GM18870 (cell line): ENCODE measurements at regions not wholly inside any gene's neighbourhood (a gene's known extent, or its start where the extent isn't known, plus 50 kb on each side); places are given as distances from the start of the nearest gene placed in this dataset.
"Not testable (repeated sequence)": the region's sequence is repeated elsewhere in the genome, so short reads cannot be mapped to it uniquely, and the experiment has no call there.

ENCODE experiments used
- ATAC-seq: cut with Tn5 transposase; IDR thresholded peaks from one replicate; pipeline ENCODE4 v1.9.1; 2021; ENCODE audit warnings: moderate library complexity; ENCODE audit not compliant: unreplicated experiment

DNA sequence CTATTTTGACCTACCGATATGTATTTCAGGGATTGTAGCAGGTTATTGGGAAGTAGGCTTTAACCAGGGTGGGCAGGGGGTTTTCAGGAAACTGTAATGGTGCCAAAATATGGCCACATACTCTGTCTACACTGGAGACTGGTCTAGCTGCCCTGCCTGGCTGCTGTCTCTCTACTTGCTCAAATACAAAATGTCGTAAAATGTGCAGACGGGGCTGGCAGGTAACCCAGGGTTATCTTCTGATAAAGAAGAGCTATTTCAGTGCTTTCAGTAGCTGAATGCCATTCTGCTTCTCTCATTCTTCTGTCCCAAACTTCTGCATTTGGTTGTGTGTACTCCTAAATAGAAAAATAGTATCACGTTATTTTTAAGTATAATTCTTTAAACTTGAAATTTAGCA, 616.2 kb downstream of the EPM2A start:
- ATAC-seq = no peak

DNA sequence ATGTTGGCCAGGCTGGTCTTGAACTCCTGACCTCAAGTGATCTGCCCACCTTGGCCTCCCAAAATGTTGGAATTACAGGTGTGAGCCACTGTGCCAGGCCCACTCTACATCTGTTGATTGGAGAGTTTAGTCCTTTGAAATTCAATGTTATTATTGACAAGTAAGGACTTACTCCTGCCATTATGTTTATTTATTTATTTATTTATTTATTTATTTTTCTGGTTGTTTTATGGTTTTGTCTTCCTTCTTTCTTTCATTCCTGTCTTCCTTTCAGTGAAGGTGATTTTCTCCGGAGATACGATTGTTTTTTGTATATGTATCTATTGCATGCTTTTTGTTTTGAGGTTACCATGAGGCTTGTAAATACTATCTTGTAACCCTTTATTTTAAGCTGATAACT, 602.6 kb downstream of the EPM2A start:
- no peak for ATAC-seq

DNA sequence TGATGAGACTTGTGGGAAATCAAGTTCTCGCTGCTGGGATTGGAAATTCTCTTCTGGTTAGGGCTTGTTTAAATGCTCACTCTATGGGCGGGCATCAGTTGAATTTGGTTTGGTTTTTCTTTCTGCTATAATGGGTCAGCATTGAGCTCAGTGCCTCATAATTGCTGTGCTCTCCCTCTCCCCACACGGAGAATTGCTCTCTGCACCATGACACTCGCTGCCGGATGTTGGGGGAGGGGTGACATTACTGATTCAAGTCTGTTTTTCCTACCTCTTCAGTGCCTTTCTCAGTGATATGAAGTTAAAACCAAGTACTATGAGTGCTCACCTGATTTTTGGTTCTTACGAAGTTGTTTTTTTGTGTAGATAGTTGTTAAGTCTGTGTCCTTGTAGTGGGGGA, 599.6 kb downstream of the EPM2A start:
- ATAC-seq = no peak

DNA sequence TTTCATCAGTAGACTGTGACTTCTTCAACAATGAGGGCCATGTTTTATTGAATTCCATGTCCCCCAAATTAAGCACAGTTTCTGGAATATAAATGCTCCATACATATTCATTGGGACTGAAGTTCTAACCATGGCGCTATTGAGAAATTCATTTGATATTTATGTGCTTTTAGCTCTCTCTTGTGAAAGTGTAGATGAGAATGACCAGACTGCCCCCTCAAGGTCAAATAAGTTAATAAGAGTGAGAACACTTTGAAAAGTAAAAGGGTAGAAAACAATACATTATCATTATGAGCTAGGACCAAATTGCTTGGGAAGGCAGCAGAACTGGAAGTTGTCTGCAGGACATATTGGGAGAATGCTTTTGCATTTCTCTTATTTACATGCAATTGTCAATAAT, 597.9 kb downstream of the EPM2A start:
- no peak for ATAC-seq

DNA sequence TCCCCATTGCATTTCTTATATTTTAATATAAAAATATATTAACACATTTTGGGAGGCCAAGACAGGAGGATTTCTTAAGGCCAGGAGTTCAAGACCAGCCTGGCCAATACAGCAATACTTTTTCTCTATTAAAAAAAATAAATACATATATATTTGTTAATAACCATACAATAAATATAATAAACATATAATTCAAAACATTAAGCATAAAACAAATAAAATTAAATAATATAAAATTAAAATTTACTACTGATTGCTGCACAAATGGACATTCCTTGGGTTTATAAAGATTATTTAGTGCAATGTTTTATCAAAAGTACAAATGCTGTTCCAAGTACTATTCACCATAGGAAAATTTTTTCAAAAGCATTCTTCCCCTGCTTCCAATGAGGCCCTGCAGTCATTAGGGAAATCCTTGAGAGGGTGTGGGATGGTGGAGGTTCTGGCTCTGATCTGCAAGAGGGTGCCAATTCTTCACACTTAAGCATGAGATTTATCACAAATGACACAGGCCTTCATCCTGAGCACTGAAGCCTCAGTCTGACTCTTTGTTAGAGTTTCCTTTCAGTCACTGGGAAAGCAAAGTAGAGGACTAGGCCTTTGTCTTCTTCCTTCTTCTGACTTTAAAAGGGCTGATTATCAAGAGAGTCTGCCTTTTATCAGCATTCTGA, 596.7 kb downstream of the EPM2A start:
- ATAC-seq = no peak

DNA sequence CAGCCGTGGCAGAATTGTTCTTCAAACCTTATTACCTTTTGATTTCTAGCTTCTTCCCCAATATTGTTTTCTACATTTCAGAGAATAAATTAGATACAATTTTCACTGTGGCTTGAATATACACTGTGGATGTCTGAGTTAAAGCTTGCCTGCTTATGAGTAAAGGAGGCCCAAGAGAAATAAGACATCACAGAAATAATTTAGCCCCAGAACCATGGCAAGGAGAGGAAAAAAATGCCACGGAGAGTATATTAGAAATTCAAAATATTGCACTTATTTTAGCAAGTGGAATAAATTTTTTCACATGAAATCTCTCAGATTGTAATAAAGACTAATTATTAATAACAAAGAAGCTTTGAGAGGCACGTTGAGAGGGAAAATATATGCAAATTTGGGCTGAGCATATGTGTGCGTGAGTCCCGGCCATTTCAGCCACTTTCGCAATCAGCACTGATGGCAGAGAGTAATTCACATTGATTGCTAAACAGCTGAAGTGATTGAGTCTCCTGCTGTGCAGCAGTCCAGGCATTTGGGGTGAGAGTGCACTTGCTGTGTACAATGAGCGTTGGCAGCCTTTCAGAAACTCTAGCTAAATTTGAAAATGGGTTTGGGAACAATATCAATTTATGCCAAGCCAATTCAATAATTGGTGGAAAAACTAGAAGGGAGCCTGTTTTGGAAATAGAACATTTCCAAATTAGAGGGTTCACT, 596.0 kb downstream of the EPM2A start:
- no peak for ATAC-seq

DNA sequence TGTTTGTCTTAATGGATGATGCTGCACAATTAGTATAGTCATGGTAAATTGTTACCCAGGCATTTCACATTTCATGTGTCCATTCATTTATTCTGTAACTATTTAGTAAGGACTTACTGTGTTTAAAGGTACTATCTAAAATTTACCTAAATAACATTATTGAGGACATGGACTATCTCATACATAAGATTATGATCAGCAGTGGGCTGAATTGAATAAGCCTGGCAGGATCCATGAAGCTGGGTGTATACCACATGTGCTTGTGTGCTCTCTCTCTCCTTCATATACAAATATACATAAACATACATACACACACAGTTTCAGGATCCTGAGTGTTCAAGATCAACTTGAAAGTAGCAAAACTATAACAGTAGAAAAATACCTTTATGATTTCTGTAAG, 595.4 kb downstream of the EPM2A start:
- no peak for ATAC-seq

DNA sequence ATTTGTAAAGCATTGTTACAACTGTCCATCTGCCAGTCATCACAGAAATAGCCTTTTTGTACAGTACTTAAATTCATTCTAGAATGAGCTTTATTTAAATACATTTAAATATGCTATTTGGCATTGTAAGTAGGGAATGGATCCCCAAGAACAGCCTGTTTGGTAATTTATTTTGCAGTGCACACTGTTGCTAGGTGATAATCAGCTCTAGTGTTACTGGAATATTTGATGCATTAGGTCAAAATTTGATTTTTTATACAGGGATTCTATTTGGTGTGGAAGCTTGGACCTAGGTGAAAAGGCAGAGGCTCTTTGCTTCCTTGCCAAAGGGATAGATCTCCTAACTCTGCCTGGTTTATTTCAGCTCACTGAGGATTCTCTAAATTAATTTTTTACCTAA, 593.7 kb downstream of the EPM2A start:
- ATAC-seq = no peak

DNA sequence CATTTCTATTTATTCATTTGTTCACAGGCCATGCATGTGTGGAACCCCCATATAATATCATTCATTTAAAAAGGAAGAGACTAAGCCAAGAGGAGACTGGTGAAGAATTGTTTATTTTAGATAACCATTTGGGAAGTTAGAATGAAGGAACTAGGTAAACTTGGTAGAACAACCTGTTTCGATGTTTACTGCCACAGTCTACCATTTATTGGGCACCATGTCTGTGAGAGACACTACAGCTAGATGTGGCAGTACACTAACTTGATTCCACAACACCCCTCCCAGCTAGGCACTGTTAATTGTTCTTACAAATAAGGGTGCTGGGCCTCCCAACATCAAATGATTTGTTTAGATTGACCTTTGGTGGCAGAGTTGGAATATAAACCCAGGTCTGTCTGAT, 592.4 kb downstream of the EPM2A start:
- ATAC-seq = no peak

DNA sequence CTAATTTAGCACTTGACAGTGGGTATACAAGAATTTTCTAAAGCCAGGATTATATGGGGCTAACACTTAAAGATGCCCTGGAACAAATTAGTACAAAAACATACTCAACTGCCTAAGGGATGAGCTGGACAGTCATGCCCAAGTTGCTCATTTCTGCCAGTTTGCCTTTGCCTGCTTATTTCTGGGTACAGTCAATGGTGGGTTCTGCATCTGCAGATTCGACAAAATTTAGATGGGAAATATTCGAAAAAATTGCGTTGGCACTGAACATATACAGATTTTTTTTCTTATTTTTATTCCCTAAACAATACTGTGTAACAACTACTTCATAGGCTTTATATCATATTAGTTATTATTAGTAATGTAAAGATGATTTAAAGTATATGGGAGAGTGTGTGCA, 591.9 kb downstream of the EPM2A start:
- no peak for ATAC-seq

DNA sequence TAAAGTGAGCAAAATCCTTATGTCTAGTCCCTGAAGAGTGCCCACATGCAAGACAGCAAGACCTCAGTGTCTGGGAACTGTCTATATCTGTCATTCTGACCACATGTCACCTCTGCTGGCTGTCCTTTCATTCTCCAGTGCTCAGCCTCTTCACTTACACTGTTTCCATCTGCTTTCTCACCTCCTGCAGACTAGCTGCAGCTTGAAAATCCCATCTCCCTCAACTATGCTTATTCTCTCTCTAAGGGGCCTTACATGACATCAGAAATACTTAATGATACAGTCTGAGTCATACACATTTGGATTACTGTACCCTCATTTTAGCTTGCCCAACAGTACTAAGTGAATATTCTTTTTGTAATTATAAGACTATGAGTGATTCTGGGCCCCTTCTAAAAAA, 587.8 kb downstream of the EPM2A start:
- no peak for ATAC-seq

DNA sequence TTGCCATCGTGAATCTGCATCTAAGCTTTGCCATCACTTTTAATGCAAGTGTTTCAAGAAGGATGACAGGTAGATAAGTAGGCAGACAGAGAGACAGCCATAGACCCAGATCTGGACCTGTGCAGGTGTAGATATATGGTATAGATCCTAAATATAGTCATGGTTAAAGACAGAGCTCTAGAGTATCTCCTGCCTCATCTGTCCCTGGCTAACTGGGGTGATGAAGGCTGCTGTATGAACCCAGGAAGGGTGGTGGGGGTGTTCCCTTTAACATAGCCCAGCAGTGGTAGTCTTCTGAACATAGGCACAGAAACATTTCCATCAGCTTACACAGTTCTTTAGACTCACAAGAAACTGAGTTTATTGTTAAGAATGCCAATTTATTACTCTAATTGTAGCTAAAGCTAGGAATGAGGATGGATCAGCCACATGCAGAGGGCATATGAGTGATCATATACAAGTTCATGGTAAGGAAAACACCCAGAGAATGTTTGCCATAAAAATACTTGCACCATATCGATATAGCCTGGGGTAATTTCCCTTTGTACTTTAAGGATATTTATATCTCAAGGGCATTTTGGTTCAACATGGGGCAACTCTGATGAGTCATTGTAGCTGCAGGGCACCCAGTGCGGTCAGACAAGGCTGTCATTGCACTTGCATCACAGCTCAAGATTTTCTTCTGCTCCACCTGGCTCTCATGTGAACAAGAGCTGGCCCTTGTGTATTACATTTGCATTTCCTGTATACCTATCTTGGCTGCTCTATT, 587.2 kb downstream of the EPM2A start:
- ATAC-seq = peak; percentile 79

DNA sequence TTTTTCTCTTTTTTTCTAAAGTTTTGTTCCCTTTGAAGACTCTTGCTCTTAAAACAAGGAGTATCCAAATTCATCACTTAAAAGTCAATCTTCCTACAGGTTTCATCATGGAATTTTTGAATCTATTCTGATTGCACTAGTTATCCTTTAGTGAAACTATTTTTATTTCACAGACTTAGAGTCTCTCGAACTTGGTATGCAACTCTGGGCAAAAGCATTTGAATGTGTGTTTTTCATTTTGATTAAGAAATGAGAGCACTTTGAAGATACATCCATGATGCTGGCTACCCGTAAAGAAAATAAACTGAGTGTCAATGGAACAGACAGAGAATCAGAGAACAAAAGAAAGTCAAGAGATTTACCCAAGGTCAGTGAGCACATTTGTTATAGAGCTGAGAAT, 586.5 kb downstream of the EPM2A start:
- ATAC-seq = no peak

DNA sequence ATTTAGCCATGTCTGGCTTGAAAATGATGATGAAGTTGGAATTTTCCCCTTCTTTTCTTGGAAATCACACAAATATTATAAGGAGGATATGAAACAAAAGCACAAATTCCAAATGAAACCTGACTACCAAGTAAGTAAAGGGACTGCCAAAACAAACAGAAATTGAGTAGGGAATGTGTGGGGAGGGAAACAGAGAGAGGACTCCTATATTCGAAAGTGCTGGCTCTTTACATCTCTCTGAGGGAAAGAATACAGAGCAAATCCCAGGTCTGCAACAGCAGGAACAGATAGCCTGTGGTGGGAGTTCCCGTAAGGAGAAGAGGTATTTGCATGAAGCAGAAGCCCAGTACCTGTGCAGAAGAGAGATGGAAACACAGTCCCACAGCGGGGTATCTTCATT, 583.7 kb downstream of the EPM2A start:
- no peak for ATAC-seq

DNA sequence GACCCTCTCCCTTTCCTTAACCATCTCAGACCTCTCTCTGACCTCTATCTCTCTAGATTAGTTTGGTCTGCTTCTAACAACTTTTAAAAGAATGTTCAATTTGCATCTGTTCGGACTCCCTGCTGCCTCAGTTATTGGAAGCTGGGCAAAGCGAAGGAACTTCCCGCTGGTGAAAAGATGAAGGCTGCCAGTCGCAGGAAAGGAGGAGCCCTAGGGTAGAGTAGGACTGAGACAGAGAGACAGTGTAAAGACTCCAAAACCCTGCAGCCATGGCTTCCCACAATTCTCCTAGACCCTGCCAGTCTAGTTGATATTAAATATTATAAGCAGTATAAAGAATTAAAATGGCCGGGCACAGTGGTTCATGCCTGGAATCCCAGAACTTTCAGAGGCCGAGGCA, 581.8 kb downstream of the EPM2A start:
- ATAC-seq = no peak

DNA sequence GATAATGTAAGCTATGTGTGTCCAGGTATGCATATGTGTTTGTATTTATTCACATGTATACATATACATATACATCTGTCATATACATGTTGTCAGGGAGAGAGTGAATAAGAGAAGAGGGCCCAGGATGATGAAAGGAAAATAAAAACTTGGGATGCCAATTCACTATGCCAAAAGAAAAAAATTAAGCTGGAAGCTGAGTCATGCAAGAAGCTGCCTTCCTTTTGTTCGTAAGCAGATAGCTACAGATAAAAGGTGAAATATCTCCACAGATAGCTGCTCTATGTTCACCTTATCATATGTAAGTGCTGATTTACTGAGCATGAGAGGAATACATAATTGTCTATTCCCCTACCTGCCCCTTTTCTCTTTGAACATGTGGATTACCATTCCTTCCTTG, 579.9 kb downstream of the EPM2A start:
- ATAC-seq = no peak

DNA sequence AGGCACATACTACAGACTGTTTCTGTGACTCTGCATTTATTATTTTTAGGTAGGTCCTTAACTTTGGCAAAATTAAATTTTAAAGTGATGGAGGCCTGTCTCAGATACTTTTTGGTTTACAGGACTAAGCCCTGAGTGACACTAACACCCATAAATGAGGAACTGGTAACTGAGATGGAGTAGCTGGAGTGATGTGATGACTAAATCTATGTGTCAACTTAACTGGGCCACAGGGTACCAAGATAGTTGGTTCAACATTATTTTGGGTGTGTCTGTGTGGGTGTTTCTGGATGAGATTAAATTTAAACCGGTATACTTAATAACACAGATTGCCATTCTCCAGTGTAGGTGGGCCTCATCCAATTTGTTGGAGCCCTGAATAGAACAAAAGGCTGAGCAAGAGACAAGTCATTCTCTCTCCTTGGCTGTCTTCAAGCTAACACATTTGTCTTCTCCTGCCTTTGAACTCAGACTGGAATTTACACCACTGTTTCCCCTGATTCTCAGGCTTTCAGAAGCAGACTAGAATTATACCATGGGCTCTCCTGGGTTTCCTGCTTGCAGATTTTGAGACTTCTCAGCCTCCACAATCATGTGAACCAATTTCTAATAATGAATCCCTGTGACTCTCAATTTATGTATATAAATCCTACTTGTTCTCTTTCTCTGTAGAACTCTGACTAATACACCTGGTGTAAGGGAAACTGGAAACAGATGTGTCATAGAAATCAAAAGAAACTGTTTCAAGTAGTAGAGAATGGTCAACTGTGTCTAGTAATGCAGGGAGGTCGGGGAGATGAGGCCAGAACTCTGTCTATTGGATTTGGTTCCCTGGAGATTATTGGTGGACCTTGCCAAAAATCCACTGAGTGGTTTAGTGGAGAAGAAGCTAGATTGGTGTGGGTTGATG, 579.2 kb downstream of the EPM2A start:
- no peak for ATAC-seq

DNA sequence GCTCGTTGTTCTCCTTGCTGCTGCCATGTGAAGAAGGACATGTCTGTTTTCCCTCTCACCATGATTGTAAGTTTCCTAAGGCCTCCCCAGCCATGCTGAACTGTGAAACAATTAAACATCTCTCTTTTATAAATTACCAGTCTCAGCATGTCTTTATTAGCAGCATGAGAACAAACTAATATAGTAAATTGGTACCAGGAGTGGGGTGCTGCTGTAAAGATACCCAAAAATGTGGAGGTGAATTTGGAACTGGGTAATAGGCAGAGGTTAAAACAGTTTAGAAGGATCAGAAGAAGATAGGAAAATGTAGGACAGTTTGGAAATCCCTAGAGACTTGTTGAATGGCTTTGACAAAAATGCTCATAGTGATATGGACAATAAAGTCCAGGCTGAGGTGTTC, 576.7 kb downstream of the EPM2A start:
- ATAC-seq = not testable (repeated sequence)

DNA sequence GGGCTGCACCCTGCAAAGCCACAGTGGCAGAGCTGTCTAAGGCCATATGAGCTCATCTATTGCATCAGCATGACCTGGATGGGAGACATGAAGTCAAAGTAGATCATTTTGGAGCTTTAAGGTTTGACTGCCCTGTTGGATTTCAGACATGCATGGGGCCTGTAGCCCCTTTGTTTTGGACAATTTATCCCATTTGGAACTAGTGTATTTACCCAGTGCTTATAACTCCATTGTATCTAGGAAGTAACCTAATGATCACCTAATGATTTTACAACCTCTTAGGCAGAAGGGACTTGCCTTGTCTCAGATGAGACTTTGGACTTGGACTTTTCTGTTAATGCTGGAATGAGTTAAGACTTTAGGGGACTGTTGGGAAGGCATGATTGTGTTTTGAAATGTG, 575.4 kb downstream of the EPM2A start:
- no peak for ATAC-seq

DNA sequence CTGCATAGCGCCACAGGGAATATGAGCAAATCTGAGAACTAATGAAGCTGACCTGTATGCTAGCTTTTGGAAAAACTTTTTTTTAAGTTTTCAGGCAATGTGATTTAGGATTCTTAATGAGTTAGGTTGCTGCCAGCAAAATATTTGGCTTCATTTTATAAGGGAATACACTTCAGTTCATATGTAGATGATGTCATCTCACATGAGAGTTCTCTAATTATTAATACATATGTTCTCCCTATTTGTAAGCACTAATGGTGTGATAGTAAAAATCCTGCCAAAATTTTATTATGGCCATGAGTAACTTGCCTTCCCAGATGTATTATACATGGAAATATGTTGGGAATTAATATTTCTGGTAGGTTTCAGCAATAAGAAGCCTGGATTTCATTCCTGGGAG, 573.8 kb downstream of the EPM2A start:
- no peak for ATAC-seq

DNA sequence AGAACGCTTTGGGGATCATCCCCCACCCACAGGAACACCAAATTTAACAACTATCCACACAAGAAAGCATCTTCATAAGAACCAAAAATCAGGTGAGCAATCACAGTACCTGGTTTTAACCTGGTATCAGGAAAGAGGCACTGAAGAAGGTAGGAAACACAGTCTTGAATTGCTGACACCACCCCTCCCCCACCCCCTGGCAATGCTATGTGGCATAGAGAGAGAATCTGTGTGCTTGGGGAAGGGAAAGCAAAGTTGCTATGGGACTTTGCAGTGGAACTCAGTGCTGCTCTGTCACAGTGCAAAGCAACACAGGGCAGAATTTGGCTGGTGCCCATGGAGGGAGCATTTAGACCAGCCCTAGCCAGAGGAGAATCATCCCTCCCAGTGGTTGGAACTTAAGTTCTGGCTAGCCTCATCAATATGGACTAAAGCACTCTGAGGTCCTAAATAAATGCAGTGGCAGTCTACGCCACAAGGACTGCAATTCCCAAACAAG, 565.5 kb downstream of the EPM2A start:
- no peak for ATAC-seq
